Karpas-422 (cell line): ENCODE measurements at regions not wholly inside any gene's neighbourhood (a gene's known extent, or its start where the extent isn't known, plus 50 kb on each side); places are given as distances from the start of the nearest gene placed in this dataset.

Experiments used
- DNase-seq: peaks from one replicate; pipeline ENCODE4 v3.0.0-alpha.2; 2015
- H2AFZ ChIP-seq: fragments of 200-600 bp; sonication (generic); 2 replicates; pipeline ENCODE4 v1.6.1; 2014; ENCODE audit warnings: antibody characterized with exemption, low read length, mixed read lengths
- H3K27ac ChIP-seq: fragments of 200-600 bp; sonication (generic); 2 replicates; pipeline ENCODE4 v1.5.1; 2014; ENCODE audit warnings: mild to moderate bottlenecking, low read length, moderate library complexity
- H3K27me3 ChIP-seq: fragments of 200-600 bp; sonication (generic); 2 replicates; pipeline ENCODE4 v1.6.1; 2014; ENCODE audit warnings: low read length, mixed read lengths
- H3K36me3 ChIP-seq: fragments of 200-600 bp; sonication (generic); 2 replicates; pipeline ENCODE4 v1.6.1; 2014; ENCODE audit warnings: low read length, mixed read lengths; ENCODE audit not compliant: insufficient read depth
- H3K4me1 ChIP-seq: fragments of 200-600 bp; sonication (generic); 2 replicates; pipeline ENCODE4 v1.6.1; 2014; ENCODE audit warnings: mild to moderate bottlenecking, low read length, mixed read lengths
- H3K4me2 ChIP-seq: fragments of 200-600 bp; sonication (generic); 2 replicates; pipeline ENCODE4 v1.6.1; 2014; ENCODE audit warnings: low read length, low read depth, mild to moderate bottlenecking; ENCODE audit not compliant: poor library complexity, severe bottlenecking
- H3K4me3 ChIP-seq: fragments of 200-600 bp; sonication (generic); 2 replicates; pipeline ENCODE4 v1.5.1; 2014; ENCODE audit warnings: mild to moderate bottlenecking, antibody characterized with exemption, low read length, mixed read lengths
- H3K79me2 ChIP-seq: fragments of 200-600 bp; sonication (generic); 2 replicates; pipeline ENCODE4 v1.6.1; 2014; ENCODE audit warnings: mild to moderate bottlenecking, low read length, mixed read lengths
- H3K9ac ChIP-seq: fragments of 200-600 bp; sonication (generic); 2 replicates; pipeline ENCODE4 v1.6.0; 2014; ENCODE audit warnings: low read length
- H3K9me2 ChIP-seq: fragments of 200-600 bp; sonication (generic), shearing (Covaris generic); replicated peaks from 2 replicates; pipeline ENCODE4 v1.6.0; 2014; ENCODE audit warnings: mild to moderate bottlenecking, low read length, moderate library complexity; ENCODE audit not compliant: insufficient read depth
- H3K9me3 ChIP-seq: fragments of 300-700, 200-600 bp; sonication (generic); 2 replicates; pipeline ENCODE4 v1.6.1; 2014; ENCODE audit warnings: low read length, mixed read lengths
- H4K20me1 ChIP-seq: fragments of 200-600 bp; sonication (generic); 2 replicates; pipeline ENCODE4 v1.6.1; 2014; ENCODE audit warnings: mild to moderate bottlenecking, antibody characterized with exemption, low read length, low read depth; ENCODE audit not compliant: insufficient read depth

DNA sequence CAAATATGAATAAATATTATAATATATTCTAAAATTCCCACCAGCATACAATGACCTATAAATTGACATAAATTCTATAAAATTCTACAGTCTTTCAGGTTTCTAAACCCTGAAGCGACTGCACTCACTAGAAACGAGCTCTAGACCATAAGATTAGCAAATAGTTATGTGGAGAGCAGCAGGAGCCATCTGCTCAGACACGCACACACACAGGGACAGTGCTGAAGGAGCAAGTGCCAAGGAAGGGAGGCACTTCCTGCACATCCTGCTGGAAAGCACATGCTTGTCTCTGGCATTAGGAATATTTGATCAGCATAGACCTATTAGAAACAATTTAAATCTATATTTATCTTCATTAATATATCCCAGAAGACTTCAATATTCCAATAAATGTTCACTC is 713.9 kb upstream of the CDH2 start:
- no peaks in the 10 kb centered on the region for H4K20me1 ChIP-seq
- H2AFZ ChIP-seq, result no peak overlapping the region
- H3K4me2 ChIP-seq, result no peak overlapping the region
- no peaks in the 10 kb centered on the region for H3K79me2 ChIP-seq
- no peak for DNase-seq
- no peak overlapping the region for H3K9ac ChIP-seq
- H3K36me3 ChIP-seq, result no peaks in the 10 kb centered on the region
- no peak overlapping the region for H3K27ac ChIP-seq
- H3K4me1 ChIP-seq, result no peaks in the 10 kb centered on the region
- H3K4me3 ChIP-seq, result no peak overlapping the region
- H3K9me3 ChIP-seq, result peaks cover 44% of the 10 kb centered on the region
- no peaks in the 10 kb centered on the region for H3K27me3 ChIP-seq
- no peaks in the 10 kb centered on the region for H3K9me2 ChIP-seq

DNA sequence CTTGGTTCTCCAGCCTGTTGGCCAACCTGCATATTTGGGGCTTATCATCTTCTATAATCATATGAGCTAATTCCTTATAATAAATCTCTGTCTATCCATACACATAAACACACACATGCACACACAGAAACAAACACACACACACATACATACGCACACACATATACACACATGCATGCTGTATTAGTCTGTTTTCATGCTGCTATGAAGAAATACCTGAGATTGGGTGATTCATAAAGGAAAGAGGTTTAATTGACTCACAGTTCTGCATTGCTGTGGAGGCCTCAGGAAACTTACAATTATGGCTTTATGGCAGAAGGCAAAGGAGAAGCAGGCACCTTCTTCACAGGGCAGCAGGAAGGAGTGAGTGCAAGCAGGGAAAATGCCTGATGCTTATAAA is 707.4 kb upstream of the CDH2 start:
- H3K27me3 ChIP-seq, result no peaks in the 10 kb centered on the region
- no peaks in the 10 kb centered on the region for H4K20me1 ChIP-seq
- no peak for DNase-seq
- no peaks in the 10 kb centered on the region for H3K36me3 ChIP-seq
- H3K79me2 ChIP-seq, result no peaks in the 10 kb centered on the region
- no peak overlapping the region for H3K9ac ChIP-seq
- no peak overlapping the region for H3K27ac ChIP-seq
- H3K4me1 ChIP-seq, result no peaks in the 10 kb centered on the region
- H2AFZ ChIP-seq, result no peak overlapping the region
- no peak overlapping the region for H3K4me2 ChIP-seq
- no peaks in the 10 kb centered on the region for H3K9me2 ChIP-seq
- peaks cover 27% of the 10 kb centered on the region for H3K9me3 ChIP-seq
- no peak overlapping the region for H3K4me3 ChIP-seq

DNA sequence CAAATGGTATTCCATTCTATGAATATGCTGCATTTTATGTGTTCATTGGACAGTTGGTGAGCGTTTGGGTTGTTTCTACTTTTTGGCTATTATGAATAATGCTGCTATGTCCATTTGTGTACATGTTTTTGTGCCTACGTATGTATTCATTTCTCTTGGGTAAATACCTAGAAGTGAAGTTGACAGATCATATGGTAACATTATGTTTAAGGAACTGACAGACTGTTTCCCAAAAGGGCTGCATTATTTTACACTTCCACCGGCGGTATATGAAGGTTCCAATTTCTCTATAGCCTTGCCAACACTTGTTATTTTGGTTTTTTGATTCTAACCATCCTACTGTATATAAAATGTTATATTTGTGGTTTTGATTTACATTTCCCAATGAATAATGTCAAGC is 703.9 kb upstream of the CDH2 start:
- no peaks in the 10 kb centered on the region for H3K36me3 ChIP-seq
- H3K4me2 ChIP-seq, result no peak overlapping the region

DNA sequence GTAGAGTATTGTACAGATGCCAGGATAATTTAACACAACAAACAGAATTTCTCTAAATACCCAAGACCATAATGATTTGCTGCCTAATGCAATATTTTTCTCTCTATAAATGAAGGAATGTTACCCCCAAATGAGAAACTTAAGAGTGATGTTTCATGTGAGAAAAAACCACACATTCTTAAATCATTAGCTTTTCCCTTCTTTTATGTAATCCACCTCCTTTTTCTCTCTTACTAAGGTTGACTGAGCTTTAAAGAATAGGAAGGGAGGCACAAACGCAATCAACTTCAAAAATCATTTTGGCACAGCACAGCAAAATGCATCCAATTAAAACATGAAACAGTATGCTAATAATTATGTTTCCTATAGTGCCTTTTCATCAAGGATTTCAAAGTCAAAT is 698.1 kb upstream of the CDH2 start:
- H2AFZ ChIP-seq, result no peak overlapping the region
- no peak overlapping the region for H3K27ac ChIP-seq
- no peaks in the 10 kb centered on the region for H3K27me3 ChIP-seq
- no peak for DNase-seq
- H3K79me2 ChIP-seq, result no peaks in the 10 kb centered on the region
- H3K9ac ChIP-seq, result no peak overlapping the region
- no peak overlapping the region for H3K4me3 ChIP-seq
- peaks cover 18% of the 10 kb centered on the region for H3K9me3 ChIP-seq
- no peaks in the 10 kb centered on the region for H3K36me3 ChIP-seq
- no peaks in the 10 kb centered on the region for H4K20me1 ChIP-seq
- H3K4me2 ChIP-seq, result no peak overlapping the region
- no peaks in the 10 kb centered on the region for H3K4me1 ChIP-seq
- no peaks in the 10 kb centered on the region for H3K9me2 ChIP-seq

More for the DNA sequence above, 703.9 kb upstream of the CDH2 start:
- Histone ChIP-seq H3K27me3 (no peaks in the 10 kb centered on the region), H3K27ac (no peak overlapping the region), H3K9me3 (peaks cover 17% of the 10 kb centered on the region), H4K20me1 (no peaks in the 10 kb centered on the region), H3K9ac (no peak overlapping the region), H3K4me3 (no peak overlapping the region), H3K9me2 (no peaks in the 10 kb centered on the region), H3K4me1 (no peaks in the 10 kb centered on the region), H3K79me2 (no peaks in the 10 kb centered on the region), H2AFZ (no peak overlapping the region)
- DNase-seq, result no peak

DNA sequence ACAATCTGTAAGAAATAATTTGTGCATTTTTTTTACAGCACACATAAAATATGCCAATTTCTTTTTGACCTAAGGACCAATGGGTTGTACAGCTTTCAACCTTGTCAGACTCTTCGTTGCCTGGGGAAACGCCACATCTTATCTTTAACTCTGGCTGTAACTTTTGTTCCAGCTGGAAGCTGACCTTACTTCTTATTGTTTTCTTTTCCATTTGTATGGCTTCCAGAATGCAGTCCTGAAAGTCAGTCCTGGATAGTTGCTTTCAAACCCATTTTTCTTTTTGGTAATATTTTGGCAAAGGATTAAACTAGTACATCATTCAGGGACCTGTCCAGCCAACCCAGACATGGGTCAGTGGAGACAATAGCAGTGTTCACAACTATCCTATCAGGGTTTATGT is 686.5 kb upstream of the CDH2 start:
- H3K9me2 ChIP-seq, result no peaks in the 10 kb centered on the region
- H3K27ac ChIP-seq, result no peak overlapping the region
- no peaks in the 10 kb centered on the region for H4K20me1 ChIP-seq
- H3K4me1 ChIP-seq, result no peaks in the 10 kb centered on the region
- no peak overlapping the region for H3K4me3 ChIP-seq
- H3K9me3 ChIP-seq, result peaks cover 44% of the 10 kb centered on the region
- H3K27me3 ChIP-seq, result no peaks in the 10 kb centered on the region
- H3K9ac ChIP-seq, result no peak overlapping the region
- no peaks in the 10 kb centered on the region for H3K36me3 ChIP-seq
- H3K79me2 ChIP-seq, result no peaks in the 10 kb centered on the region
- no peak overlapping the region for H3K4me2 ChIP-seq
- no peak for DNase-seq
- H2AFZ ChIP-seq, result no peak overlapping the region

DNA sequence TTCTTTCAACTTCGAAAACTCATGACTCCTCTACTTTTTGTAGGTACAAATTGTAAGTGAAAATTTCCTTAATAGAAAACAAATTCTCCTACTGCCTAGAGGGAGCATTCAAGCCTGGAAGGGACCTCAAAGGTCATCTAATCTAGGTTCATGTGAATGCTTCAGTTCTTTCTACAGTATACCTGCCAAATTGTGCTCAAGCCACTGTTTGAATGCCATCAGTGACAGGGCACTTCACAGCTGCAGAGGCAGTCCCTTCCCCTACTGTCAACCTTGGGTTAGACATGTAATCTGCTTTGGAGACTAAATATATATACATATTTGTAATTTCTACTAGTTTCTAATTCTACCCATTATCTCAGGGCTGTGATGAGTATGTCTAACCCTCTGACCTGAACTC is 681.3 kb upstream of the CDH2 start:
- Histone ChIP-seq H3K9me3 (peaks cover 40% of the 10 kb centered on the region), H3K27me3 (no peaks in the 10 kb centered on the region), H3K9me2 (no peaks in the 10 kb centered on the region), H3K4me1 (no peaks in the 10 kb centered on the region), H4K20me1 (no peaks in the 10 kb centered on the region), H3K79me2 (no peaks in the 10 kb centered on the region), H2AFZ (no peak overlapping the region), H3K27ac (no peak overlapping the region), H3K9ac (no peak overlapping the region), H3K4me2 (no peak overlapping the region), H3K36me3 (no peaks in the 10 kb centered on the region), H3K4me3 (no peak overlapping the region)
- no peak for DNase-seq

DNA sequence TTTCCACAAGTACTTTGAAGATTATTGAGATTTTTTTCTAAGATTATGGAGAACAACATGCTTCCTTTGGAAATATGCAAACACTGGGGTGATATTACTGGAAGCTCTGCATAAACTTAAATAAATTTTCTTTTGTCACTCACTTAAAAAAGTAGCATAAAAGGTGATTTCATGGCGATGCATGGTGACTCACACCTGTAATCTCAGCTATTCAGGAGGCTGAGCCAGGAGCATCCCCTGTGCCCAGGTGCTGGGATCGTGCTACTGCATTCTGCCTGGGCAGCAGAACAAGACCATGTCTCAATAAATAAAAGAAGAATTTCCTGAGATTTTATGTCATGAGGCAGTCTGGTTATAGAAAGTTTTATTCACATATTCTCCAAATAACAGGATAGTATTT is 679.1 kb upstream of the CDH2 start:
- H4K20me1 ChIP-seq, result no peaks in the 10 kb centered on the region
- H3K79me2 ChIP-seq, result no peaks in the 10 kb centered on the region
- H3K36me3 ChIP-seq, result no peaks in the 10 kb centered on the region
- no peak overlapping the region for H3K9ac ChIP-seq
- H3K4me1 ChIP-seq, result no peaks in the 10 kb centered on the region
- H3K27ac ChIP-seq, result no peak overlapping the region
- no peaks in the 10 kb centered on the region for H3K9me2 ChIP-seq
- no peak overlapping the region for H3K4me2 ChIP-seq
- peaks cover 24% of the 10 kb centered on the region for H3K9me3 ChIP-seq
- H3K4me3 ChIP-seq, result no peak overlapping the region
- H2AFZ ChIP-seq, result no peak overlapping the region
- H3K27me3 ChIP-seq, result no peaks in the 10 kb centered on the region
- DNase-seq, result no peak

DNA sequence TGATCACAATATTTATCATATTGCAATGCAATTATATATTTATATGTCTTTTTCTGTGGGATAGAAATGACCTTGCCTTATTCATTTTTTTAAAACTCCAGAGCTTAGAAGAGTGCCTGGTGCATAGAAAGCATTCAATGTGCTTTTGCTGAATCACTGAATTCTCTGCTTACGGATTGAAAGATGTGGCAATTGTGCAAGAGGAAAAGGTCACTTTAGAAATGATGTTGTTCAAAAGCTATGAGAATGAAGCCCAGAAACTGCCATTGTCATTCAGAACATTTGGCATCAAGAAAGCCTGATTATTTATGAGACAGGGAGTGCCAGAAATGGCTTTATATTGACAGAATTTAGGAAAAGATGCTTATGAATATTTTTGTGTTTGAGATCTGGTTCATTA is 678.6 kb upstream of the CDH2 start:
- Histone ChIP-seq H3K9me2 (no peaks in the 10 kb centered on the region), H3K27ac (no peak overlapping the region), H3K27me3 (no peaks in the 10 kb centered on the region)

DNA sequence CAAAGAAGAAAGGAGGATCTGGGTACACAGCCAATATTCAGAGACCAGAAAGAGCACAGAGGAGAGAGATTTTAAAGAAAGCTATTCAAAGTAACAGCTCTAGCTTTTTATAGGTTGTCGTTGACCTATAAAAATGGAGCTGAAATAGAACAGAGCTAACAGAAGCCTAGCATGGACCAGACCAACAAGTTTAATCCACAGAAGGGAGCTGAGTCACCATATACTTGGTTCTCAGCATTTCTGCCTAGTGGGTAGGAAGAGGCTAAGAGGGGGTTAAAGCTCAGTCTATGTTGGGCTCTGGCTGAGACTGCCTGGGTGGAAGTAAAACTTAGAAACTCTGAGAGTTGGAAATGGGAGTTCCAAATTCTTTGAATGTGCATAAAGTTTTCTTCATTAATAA is 678.0 kb upstream of the CDH2 start:
- Histone ChIP-seq H4K20me1 (no peaks in the 10 kb centered on the region), H3K9me2 (no peaks in the 10 kb centered on the region), H3K4me3 (no peak overlapping the region), H3K79me2 (no peaks in the 10 kb centered on the region), H3K9ac (no peak overlapping the region), H3K4me2 (no peak overlapping the region), H3K9me3 (peaks cover 16% of the 10 kb centered on the region), H2AFZ (no peak overlapping the region), H3K27ac (no peak overlapping the region), H3K4me1 (no peaks in the 10 kb centered on the region), H3K36me3 (no peaks in the 10 kb centered on the region), H3K27me3 (no peaks in the 10 kb centered on the region)
- DNase-seq, result no peak

More for the DNA sequence above, 678.6 kb upstream of the CDH2 start:
- no peak for DNase-seq
- no peaks in the 10 kb centered on the region for H4K20me1 ChIP-seq
- no peak overlapping the region for H2AFZ ChIP-seq
- H3K36me3 ChIP-seq, result no peaks in the 10 kb centered on the region
- H3K4me3 ChIP-seq, result no peak overlapping the region
- H3K4me1 ChIP-seq, result no peaks in the 10 kb centered on the region
- peaks cover 20% of the 10 kb centered on the region for H3K9me3 ChIP-seq
- H3K9ac ChIP-seq, result no peak overlapping the region
- H3K79me2 ChIP-seq, result no peaks in the 10 kb centered on the region
- no peak overlapping the region for H3K4me2 ChIP-seq
